H9 (cell line): ENCODE measurements at regions not wholly inside any gene's neighbourhood (a gene's known extent, or its start where the extent isn't known, plus 50 kb on each side); places are given as distances from the start of the nearest gene placed in this dataset.

Source experiments
- DNase-seq: peaks from one replicate; pipeline ENCODE4 v3.0.0-alpha.2; 2017
- H2AFZ ChIP-seq: one replicate; pipeline ENCODE4 v1.6.1; 2013; ENCODE audit warnings: mild to moderate bottlenecking, low read length, control low read depth, moderate library complexity
- H2AK5ac ChIP-seq: 2 replicates; pipeline ENCODE4 v1.6.1; 2013; ENCODE audit warnings: low read length, control low read depth, mixed read lengths; ENCODE audit not compliant: insufficient read length
- H2BK120ac ChIP-seq: one replicate; pipeline ENCODE4 v1.6.1; 2013; ENCODE audit warnings: low read depth, mild to moderate bottlenecking, low read length, control low read depth, inconsistent platforms; ENCODE audit not compliant: poor library complexity, severe bottlenecking
- H2BK12ac ChIP-seq: 2 replicates; pipeline ENCODE4 v1.6.1; 2013; ENCODE audit warnings: low read length, control low read depth, mixed read lengths, low read depth; ENCODE audit not compliant: insufficient read length
- H2BK15ac ChIP-seq: 2 replicates; pipeline ENCODE4 v1.6.1; 2013; ENCODE audit warnings: low read depth, low read length, control low read depth
- H2BK20ac ChIP-seq: one replicate; pipeline ENCODE4 v1.6.1; 2013; ENCODE audit warnings: low read depth, mild to moderate bottlenecking, low read length, control low read depth, inconsistent platforms; ENCODE audit not compliant: poor library complexity, severe bottlenecking
- H2BK5ac ChIP-seq: 2 replicates; pipeline ENCODE4 v1.6.1; 2013; ENCODE audit warnings: low read length, control low read depth, mixed read lengths; ENCODE audit not compliant: insufficient read length
- H3K14ac ChIP-seq: 2 replicates; pipeline ENCODE4 v1.6.1; 2013; ENCODE audit warnings: low read length, control low read depth; ENCODE audit not compliant: insufficient read depth
- H3K18ac ChIP-seq: 2 replicates; pipeline ENCODE4 v1.6.1; 2013; ENCODE audit warnings: low read depth, mild to moderate bottlenecking, mixed read lengths, low read length, control low read depth; ENCODE audit not compliant: insufficient read length
- H3K23ac ChIP-seq: 2 replicates; pipeline ENCODE4 v1.6.1; 2013; ENCODE audit warnings: low read length, control low read depth, mixed read lengths, low read depth; ENCODE audit not compliant: insufficient read length
- H3K23me2 ChIP-seq: 2 replicates; pipeline ENCODE4 v1.6.1; 2013; ENCODE audit warnings: low read depth, mild to moderate bottlenecking, mixed read lengths, low read length, control low read depth; ENCODE audit not compliant: insufficient read length, poor library complexity, severe bottlenecking
- H3K27ac ChIP-seq: 2 replicates; pipeline ENCODE4 v1.5.1; 2013; ENCODE audit warnings: low read length, control low read depth, mixed read lengths, low read depth; ENCODE audit not compliant: insufficient read length
- H3K27me3 ChIP-seq: 2 replicates; pipeline ENCODE4 v1.6.1; 2013; ENCODE audit warnings: low read length, control low read depth, inconsistent platforms; ENCODE audit not compliant: insufficient read depth
- H3K4ac ChIP-seq: 2 replicates; pipeline ENCODE4 v1.6.1; 2013; ENCODE audit warnings: low read depth, mild to moderate bottlenecking, control low read depth, inconsistent platforms, low read length, moderate library complexity
- H3K4me1 ChIP-seq: 2 replicates; pipeline ENCODE4 v1.6.1; 2013; ENCODE audit warnings: low read length, control low read depth, inconsistent platforms; ENCODE audit not compliant: insufficient read depth
- H3K4me2 ChIP-seq: 2 replicates; pipeline ENCODE4 v1.6.1; 2013; ENCODE audit warnings: low read length, control low read depth, mixed read lengths; ENCODE audit not compliant: insufficient read length, insufficient read depth
- H3K56ac ChIP-seq: 2 replicates; pipeline ENCODE4 v1.6.1; 2013; ENCODE audit warnings: low read depth, mild to moderate bottlenecking, mixed read lengths, low read length, control low read depth; ENCODE audit not compliant: insufficient read length
- H3K79me1 ChIP-seq: 2 replicates; pipeline ENCODE4 v1.6.1; 2013; ENCODE audit warnings: low read depth, mild to moderate bottlenecking, moderate library complexity, low read length, control low read depth, inconsistent platforms; ENCODE audit not compliant: insufficient read depth, poor library complexity, severe bottlenecking
- H3K79me2 ChIP-seq: 2 replicates; pipeline ENCODE4 v1.6.1; 2013; ENCODE audit warnings: low read length, control low read depth, inconsistent platforms; ENCODE audit not compliant: insufficient read depth
- H3K9ac ChIP-seq: 2 replicates; pipeline ENCODE4 v1.6.1; 2013; ENCODE audit warnings: low read length, control low read depth, mixed read lengths; ENCODE audit not compliant: insufficient read length; ENCODE audit errors: extremely low read depth
- H3K9me3 ChIP-seq: one replicate; pipeline ENCODE4 v1.6.1; 2013; ENCODE audit warnings: low read depth, low read length, inconsistent platforms; ENCODE audit not compliant: control insufficient read depth
- H3T11ph ChIP-seq: one replicate; pipeline ENCODE4 v1.6.1; 2013; ENCODE audit warnings: mild to moderate bottlenecking, low read length, control low read depth, inconsistent platforms
- H4K20me1 ChIP-seq: one replicate; pipeline ENCODE4 v1.6.1; 2013; ENCODE audit not compliant: control insufficient read depth, insufficient read length, insufficient read depth
- H4K5ac ChIP-seq: 2 replicates; pipeline ENCODE4 v1.6.1; 2013; ENCODE audit warnings: low read depth, mild to moderate bottlenecking, mixed read lengths, low read length, control low read depth; ENCODE audit not compliant: insufficient read length
- H4K8ac ChIP-seq: replicated peaks from 2 replicates; pipeline ENCODE4 v1.6.1; 2013; ENCODE audit warnings: low read length, control low read depth, mixed read lengths, low read depth; ENCODE audit not compliant: insufficient read length
- H4K91ac ChIP-seq: 2 replicates; pipeline ENCODE4 v1.6.1; 2013; ENCODE audit warnings: low read depth, mild to moderate bottlenecking, moderate library complexity, mixed read lengths, low read length, control low read depth; ENCODE audit not compliant: insufficient read length
- H3K27ac Mint-ChIP-seq, 3 experiments: 2 replicates in 2 of 3; 3 replicates in 1 of 3; pipeline ENCODE4 v1.8.0; 2020 to 2021; ENCODE audit warnings: mixed read lengths in 3 of 3, mild to moderate bottlenecking in 1 of 3, moderate library complexity in 1 of 3
- H3K27me3 Mint-ChIP-seq: 2 replicates; pipeline ENCODE4 v1.8.0; 2021; ENCODE audit warnings: low read depth, mild to moderate bottlenecking, moderate library complexity, mixed read lengths
- H3K36me3 Mint-ChIP-seq, 3 experiments: 2 replicates in 2 of 3; 3 replicates in 1 of 3; pipeline ENCODE4 v1.8.0; 2020 to 2021; ENCODE audit warnings: low read depth in 3 of 3, mixed read lengths in 3 of 3; ENCODE audit not compliant: insufficient read depth in 1 of 3
- H3K4me1 Mint-ChIP-seq, 2 experiments: 2 replicates each; pipeline ENCODE4 v1.8.0; 2020; ENCODE audit warnings: mixed read lengths in 2 of 2
- H3K4me3 Mint-ChIP-seq, 2 experiments: 2 replicates in 1 of 2; 3 replicates in 1 of 2; pipeline ENCODE4 v1.8.0; 2020 to 2021; ENCODE audit warnings: mild to moderate bottlenecking in 2 of 2, mixed read lengths in 2 of 2, moderate library complexity in 1 of 2
- H3K9me3 Mint-ChIP-seq, 2 experiments: 2 replicates in 1 of 2; 3 replicates in 1 of 2; pipeline ENCODE4 v1.8.0; 2020; ENCODE audit warnings: mild to moderate bottlenecking in 2 of 2, mixed read lengths in 2 of 2, moderate library complexity in 1 of 2
- CTCF ChIP-seq: fragments of 200-600 bp; sonication (generic); conservative IDR thresholded peaks from 3 replicates; pipeline ENCODE4 v1.8.0; 2021; ENCODE audit warnings: antibody characterized with exemption, mild to moderate bottlenecking
- WGBS: extraction: QIAGEN DNeasy Blood & Tissue Kit; methylation state at CpG from one replicate; pipeline ENCODE4 v1.1.7; 2013; ENCODE audit warnings: missing lambda C conversion rate, low lambda C conversion rate, mixed read lengths; ENCODE audit not compliant: insufficient read length; ENCODE audit errors: extremely low coverage; 5-methylcytosine and 5-hydroxymethylcytosine counted together

GRCh38 chr1:117691942-117692341 lies 86.1 kb downstream of the TENT5C start:
- Histone ChIP-seq H3T11ph (no peak overlapping the region), H4K8ac (no peak overlapping the region), H3K27ac (no peak overlapping the region), H3K23me2 (no peaks in the 10 kb centered on the region), H3K79me1 (no peaks in the 10 kb centered on the region), H4K20me1 (no peaks in the 10 kb centered on the region), H2BK120ac (no peak overlapping the region), H4K5ac (no peak overlapping the region), H3K4me1 (no peaks in the 10 kb centered on the region), H3K23ac (no peak overlapping the region), H3K14ac (no peak overlapping the region), H2AFZ (no peak overlapping the region), H3K4ac (no peak overlapping the region), H2BK5ac (no peak overlapping the region), H3K79me2 (no peaks in the 10 kb centered on the region), H3K9ac (no peak overlapping the region), H2AK5ac (no peak overlapping the region), H4K91ac (no peak overlapping the region), H3K18ac (no peak overlapping the region), H3K4me2 (no peak overlapping the region), H2BK20ac (no peak overlapping the region), H3K27me3 (no peaks in the 10 kb centered on the region), H3K56ac (no peak overlapping the region), H2BK12ac (no peak overlapping the region), H2BK15ac (no peak overlapping the region), H3K9me3 (no peaks in the 10 kb centered on the region)
- no CpG with 5 or more reads among the region's 2 CpGs for WGBS
- no peak overlapping the region for H3K4me3 Mint-ChIP-seq
- no peak overlapping the region; a peak in 1 of 7 replicates for H3K27ac Mint-ChIP-seq
- H3K27me3 Mint-ChIP-seq, result peaks cover 2% of the 10 kb centered on the region
- TF ChIP-seq CTCF, result no peak
- no peaks in the 10 kb centered on the region for H3K9me3 Mint-ChIP-seq
- H3K36me3 Mint-ChIP-seq, result no peaks in the 10 kb centered on the region
- peaks cover 5 to 7% of the 10 kb centered on the region in 2 experiments for H3K4me1 Mint-ChIP-seq
- no peak for DNase-seq
